GM21367 (cell line): ENCODE measurements at regions not wholly inside any gene's neighbourhood (a gene's known extent, or its start where the extent isn't known, plus 50 kb on each side); places are given as distances from the start of the nearest gene placed in this dataset.

Source experiments
- ATAC-seq: cut with Tn5 transposase; IDR thresholded peaks from one replicate; pipeline ENCODE4 v1.9.1; 2021; ENCODE audit not compliant: unreplicated experiment

DNA sequence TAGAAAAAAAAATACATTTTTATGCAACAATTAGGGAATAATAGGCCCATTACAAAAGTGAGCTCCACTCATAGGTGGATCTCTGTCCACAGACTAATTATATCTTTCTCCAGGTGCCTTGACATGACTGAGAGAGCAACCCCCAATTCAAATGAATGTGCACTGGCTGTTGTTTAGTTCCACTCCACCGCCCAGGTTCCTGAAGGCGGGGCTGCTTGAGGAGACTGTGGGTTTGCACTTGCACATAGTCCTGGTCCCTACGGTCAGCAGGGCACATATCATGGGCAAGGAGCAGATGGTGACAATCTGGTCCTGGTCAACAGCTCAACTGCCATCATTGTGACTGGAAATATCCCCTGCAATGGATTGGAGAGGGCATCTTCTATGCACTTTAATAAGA is 195.6 kb upstream of the PWP1 start:
- ATAC-seq, result peak; percentile 63

DNA sequence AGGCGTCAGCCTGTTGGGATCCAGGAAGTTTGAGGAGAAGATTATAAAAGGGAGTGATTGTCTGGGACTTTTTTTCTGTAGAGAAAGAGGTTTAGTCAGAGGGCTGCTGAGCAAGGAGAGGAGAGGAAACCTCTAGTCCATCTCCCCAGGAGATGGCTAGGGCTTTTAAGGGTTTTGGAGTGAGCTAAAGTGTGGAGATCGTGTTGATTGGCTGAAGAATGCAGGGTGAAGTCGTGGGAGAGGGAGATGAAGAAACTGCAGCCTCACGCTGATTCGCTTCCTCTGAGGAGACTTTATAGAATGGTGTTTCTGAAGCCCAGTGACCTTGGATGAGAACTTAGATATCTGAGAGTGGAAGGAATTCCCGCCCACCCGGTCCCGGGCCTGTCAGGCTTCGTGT is 193.7 kb upstream of the PWP1 start:
- no peak for ATAC-seq

DNA sequence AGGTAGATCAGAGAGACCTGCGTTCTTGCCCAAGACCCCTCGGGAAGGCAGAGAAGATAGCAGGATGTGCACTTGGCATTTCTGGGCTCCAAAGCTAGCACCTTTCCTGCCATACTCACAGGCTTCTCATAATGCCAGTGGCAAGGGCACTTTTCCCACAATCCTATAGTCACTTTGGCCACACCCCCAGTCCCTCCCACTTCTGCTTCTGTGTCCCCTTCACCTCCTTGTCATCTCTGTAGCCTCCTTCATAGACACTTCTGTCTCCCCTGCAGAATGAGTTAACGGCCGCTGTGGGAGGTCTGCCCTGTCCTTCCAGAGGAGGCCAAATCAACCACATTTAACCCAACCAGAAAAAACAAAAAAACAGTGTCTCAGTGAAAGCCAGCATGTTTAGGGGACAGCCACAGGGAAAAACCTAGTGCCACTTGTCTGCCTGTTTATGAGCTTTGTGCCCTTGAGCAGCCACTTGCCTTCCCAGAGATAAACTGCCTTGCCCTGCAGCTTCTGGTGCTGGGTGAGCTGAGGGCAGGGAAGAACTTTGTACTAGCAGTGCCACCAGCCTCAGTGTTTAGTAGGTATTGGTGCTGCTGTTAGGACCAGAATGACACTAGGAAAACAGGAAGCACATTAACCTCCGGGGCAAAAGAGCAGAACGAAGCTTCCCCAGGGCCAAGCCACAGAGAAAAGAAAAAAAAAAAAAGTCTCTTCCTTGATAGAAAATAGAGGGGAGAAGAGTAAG is 193.0 kb upstream of the PWP1 start:
- ATAC-seq, result no peak

DNA sequence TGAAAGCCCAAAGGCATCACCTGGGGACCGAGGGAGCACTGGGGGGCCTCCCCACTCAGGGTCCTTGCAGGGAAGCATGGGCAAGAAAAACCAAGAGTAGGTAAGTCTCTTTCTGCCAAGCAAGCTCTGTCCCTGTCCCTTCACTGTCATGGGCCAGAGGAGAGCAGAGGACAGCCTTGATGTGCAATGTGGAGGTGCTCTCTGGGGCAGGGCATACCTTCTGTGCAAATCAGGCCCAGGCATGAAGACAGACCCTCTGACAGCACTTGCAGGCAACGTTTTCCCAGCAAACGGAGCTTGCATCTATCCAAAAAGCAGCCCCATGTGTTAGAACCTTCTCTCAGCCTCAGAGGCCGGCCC is 192.5 kb upstream of the PWP1 start:
- ATAC-seq, result no peak

DNA sequence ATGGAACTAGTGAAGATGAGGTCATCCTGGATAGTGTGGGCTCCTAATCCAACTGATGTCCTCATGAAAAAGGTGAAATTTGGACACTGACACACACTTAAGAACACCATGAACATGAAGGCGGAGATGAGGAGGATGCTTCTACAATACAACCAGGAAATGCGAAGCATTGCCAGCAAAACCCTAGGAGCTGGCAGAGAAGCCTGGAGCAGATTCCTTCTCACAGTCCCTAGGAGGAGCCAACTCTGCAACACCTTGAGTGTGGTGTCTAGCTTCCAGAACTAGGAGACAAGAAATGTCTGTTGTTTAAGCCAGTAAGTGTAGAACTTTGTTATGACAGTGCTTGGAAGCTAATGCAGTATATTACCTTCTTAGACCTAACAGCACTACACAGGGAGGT is 191.9 kb upstream of the PWP1 start:
- ATAC-seq, result no peak

DNA sequence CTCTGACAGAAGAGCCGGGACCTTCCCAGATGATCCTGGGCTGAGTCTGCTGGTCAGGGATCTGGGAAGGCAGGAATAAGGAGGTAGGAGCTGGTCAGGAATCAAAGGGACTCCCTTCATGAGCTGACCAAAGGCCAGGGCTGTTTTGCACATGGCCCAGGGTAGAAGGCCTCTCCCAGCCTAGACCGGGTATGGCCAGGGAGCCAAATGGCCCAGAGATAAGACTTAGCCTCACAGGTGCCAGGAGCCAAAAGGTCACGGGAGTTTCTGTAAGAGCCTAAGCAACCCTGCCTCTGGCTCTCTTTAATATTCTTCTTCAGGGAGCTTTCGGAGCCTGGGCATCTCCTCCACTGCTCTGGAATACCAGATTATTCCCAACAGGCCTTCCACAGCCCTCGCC is 191.3 kb upstream of the PWP1 start:
- no peak for ATAC-seq

DNA sequence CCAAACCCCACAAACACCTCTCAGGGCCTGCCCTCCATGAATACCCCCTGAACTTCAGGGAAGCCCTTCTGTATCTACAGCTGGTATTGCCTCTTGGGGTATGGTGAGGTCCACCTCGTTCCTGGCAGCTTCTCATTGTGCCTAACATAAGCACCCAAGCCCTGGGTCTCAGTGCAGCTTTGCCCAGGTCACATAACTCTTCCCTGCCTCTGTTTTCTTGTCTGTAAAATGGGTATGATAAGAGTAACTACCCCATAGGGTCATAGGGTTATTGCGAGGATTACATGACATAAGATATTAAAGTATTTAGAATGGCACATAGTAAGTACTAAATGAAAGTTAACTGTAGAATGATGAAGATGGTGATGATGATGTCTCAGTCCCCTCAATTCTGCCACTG is 190.0 kb upstream of the PWP1 start:
- ATAC-seq, result no peak

DNA sequence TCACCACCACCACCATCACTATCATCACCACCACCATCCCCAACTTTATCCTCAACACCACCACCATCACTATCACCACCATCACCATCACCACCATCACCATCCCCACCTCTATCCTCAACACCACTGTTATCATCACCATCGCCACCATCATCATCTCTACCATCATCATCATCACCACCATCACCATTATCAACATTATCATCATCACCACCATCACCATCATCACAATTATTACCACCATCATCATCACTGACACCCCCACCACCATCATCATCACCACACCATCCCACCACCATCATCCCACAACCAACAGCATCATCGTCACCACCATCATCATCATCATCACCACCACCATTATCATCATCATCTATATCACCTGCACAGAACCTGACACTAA is 188.4 kb upstream of the PWP1 start:
- no peak for ATAC-seq

DNA sequence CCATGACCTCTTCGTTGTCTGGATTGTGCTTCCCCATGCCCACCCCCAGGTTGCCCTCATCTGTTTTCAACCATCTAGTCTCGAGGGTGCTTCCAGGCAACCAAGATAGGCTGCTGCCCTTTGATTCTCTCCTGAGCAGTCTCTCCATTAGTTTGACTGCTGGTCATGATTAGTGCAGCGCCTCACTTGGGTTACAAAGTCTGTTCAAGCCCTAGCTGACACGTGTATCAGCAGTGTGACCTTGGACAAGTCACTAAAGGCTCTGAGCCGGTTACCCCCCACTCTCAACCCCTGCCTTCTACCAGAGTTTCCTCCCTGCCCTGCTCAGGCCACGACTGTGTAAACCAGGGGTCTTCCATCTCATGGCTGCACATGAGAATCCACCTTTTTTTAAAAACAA is 185.3 kb upstream of the PWP1 start:
- ATAC-seq, result no peak

DNA sequence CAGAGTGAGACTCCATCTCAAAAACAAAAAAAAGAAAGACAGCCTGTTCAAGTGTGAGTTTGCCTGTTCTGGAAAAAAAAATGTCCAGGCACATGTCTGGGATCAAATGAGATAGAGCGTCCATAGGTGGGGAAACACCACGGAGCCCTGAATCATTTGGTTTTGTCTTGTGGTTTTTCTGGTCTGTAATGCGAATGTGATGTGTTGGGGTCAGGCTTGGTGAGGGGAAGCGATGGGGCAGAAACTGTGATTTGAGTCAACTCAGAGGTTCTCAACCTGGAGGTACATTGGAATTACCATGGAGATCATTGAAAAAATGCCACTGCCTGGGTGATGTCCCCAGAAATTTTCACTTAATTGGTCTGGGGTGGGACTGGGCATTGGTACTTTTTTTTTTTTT is 183.9 kb upstream of the PWP1 start:
- ATAC-seq, result no peak

DNA sequence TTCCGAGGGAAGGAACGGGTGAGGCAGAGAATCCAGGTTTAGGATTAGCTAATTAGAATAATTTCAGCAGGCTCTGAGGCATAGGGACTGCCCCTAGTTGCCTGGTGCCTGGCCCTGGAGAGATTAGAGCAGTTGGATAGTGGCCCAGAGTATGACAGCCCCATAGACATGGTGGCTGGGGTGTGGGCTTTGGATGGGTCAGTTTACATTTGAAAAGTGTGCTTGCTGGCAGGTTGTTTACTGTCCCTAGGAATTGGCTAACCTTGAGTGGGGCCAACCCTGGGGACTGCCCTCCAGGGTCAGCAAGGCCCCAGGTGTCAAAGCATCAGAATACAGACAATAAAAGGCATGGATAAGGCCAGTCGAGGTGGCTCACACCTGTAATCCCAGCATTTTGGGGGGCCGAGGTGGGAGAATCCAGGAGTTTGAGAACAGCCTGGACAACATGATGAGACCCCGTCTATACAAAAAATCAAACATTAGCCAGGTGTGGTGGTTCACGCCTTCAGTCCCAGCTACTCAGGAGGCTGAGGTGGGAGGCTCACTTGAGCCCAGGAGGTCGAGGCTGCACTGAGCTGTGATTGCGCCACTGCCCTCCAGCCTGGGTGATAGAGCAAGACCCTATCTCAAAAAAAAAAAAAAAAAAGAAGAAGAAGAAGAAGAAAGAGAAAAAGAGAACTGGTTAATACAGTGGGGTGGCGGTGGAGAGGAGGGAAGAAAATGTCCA is 182.3 kb upstream of the PWP1 start:
- no peak for ATAC-seq

DNA sequence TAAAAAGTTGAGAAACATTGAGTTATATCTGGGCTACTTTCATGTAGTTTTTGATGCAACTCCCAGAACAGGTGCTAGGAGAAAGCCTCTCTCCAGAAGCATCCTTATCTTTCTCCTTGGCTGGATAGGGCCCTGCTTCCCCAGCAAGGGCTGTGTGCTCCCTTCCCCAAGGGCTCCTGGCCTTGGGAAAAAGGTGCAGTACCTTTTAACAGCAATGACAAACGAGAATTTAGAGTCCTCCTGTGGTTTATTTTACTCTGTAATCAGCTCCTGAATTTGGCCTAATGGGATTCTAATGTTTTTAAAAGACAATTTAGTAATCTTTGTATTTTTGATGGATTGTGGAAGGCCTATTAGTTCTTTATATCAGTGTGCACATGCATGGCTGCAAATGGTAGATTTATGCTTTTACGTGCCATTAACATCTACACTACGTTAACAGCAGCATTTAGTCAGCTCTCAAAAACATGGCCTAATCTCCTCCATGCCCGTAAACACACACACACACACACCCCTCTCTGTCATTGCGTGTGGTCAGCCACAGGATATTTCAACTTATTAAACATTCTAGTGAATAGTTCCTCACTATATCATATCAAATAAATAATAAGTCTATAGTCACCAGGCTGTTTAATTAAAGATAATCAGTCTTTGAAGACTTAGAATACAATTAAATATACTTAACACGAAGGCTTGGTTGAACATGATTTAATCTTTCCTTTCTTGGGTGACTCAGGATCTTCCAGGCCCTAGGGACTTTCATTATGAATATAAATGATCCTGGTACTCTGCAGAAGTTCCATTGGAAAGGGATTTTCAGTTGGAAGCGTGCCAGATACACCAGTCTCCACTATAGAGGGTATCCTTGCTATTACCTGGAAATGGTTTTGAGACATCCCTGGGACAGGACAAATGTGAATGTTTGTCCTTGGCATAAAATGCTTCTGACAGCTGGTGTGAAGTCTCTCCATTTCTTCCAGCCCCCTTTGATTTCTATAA is 181.4 kb upstream of the PWP1 start:
- no peak for ATAC-seq

DNA sequence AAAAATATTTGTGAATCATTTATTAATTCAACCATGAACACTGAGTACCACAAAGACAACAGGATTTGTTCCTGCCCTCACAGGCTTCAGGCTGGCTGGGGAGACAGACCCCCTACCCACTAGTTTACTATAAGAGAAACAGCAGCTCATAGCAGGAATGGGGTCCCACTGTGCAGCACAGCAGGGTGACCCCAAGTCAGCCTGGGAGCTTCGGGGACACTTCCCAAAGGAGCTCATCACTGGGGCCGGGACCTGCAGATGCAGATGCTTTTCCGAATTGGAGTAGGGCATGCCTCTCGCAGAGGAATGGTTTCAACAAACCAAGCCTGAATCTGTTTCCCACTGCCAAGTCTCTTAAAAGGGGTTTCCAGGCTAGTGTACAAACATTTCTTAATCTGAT is 176.2 kb upstream of the PWP1 start:
- ATAC-seq, result no peak

DNA sequence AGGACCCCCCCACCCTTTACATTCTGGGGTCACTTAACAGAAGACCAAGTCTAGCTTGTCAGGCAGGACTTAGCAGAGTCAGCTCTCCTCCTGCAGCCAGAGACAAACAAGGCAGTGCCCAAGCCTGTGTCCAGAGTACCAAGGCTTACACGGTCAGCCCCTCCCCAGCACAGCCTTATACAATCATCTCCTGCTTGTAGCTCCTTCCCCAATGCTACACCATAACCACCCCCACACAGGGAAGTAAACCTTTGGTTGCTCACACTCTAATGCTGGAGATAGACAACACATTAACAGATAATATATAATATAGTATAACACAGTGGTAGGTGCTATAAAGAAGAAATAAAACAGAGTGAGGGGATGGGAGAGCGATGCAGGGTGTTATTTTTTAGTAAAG is 175.4 kb upstream of the PWP1 start:
- ATAC-seq, result no peak

DNA sequence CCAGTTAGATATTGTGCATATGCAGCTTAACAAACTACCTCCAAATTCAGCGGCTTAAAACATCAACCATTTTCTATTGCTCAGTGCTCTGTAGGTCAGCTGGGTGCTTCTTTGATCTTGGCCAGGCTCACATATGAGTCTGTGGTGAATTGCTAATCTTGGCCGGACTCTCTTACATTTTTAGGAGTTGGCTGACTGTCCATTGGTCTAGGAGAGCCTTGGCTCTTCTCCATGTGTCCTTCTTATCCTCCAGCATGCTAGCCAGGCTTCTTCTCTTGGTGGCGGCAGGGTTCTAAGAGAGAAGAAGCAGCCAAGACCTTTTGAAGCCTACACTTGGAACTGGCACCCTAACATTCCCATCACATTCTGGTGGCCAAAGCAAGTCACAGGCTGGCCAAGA is 174.3 kb upstream of the PWP1 start:
- ATAC-seq, result no peak

DNA sequence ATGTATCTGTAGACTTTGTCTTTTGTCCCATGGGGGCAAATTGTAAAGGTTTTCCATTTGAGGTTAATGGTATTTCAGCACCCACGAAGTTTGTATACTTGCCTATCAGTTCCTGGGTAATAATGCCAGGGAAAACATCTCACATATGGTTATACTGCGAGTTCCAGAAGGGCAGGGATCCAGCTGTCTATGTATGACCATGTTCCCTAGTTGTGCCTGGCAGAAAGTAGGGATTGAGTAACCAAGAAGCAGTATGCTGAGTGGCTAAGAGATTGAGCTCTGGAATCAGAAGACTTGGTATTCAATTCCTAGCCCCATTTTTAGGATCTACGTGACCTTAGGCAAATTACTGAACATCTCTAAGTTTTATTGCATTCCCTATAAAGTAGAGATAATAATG is 173.2 kb upstream of the PWP1 start:
- no peak for ATAC-seq

DNA sequence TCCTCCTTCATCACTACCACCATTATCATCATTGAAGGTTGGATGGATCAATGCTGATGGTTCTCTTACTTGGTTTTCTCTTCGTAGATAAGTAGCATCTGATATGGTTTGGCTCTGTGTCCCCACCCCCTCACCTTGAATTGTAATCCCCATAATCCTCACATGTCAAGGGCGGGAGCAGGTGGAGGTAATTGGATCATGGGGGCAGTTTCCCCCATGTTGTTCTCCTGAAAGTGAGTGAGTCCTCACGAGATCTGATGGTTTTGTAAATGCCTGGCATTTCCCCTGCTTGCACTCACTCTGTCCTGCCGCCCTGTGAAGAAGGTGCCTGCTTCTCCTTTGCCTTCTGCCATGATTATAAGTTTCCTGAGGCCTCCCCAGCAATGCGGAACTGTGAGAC is 172.4 kb upstream of the PWP1 start:
- no peak for ATAC-seq

DNA sequence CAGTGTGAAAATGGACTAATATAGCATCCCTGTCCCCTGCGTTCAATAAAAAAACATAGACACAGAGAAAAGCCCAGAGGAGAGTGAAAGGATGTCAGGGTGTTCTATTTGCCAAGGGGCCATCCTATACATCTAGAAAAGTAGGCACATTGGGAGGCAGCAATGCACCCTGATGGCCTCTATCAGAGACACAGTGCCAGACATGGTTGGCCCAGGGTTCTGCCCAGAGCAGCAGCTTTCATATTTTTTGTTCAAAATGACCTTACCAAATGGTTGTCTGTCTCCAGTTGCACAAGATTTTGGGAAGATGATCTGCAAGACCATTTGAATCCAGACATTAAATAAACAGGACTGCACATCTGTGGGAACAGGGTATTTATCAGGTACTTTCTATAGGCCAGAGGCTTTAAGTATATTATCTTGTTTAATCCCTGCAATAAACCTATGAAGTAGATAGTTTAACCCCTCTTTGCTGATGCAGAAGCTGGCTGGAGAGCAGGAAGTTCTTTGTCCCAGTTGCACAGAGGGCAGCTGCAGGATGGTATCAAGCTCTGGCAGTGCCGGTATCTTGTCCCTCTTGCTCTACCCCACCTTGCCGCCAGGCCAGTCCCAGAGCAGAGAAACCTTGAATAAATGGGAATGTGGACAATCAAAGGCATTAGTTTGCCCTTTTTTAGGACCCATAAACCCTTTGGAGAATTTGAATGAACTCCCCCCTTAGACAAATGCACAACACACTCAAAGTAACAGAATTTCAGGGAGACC is 171.8 kb upstream of the PWP1 start:
- ATAC-seq, result no peak

DNA sequence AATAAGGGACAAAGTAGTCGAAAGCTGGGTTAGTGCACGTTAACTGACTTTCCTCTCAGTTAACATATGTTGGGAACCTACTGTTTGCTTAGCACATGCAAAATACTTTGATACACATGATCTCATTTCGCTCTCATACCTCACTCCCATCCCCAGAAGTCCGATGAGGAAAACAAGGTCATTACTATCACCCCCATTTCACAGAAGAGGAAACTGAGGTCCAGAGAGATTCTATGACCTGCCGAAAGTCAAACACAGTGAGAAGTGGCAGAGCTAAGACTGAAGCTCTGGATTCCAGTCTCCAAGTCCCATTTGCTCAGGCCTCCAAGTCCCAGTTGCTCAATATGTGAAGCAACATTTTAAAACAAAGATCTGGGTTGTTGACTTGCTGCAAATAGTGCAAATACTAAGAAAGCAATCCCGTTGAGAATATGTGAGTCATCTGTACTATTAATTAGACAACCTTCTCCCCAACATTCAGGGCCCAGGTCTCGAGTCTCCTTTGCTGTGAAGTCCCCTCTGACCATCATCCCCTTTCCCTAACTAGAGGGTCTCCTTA is 170.6 kb upstream of the PWP1 start:
- ATAC-seq, result no peak

DNA sequence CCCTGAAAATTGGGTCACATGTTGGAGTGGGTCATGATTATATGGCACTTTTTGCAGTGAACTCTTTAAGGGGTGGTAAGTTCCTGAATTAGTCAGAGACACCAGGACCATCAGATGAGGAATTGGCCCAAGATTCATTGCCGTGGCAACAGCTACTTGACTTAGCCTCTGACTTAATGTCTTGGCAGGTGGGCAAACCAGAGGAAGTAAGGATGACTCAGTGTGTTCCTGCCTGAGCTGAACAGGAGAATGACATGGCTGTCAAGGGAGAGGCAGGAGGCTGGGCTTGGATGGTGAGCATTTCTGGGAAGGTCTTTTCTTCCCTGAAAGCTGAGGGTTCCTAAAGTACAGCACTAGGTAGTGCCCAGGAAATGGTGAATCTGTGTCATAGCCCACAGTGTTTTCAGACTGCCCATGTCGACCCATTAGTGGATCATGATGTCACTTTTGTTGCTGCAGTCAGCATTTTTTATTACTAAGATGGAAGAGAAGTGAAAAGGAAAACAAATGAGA is 170.1 kb upstream of the PWP1 start:
- ATAC-seq, result no peak
